ENCODE measurements at regions not wholly inside any gene's neighbourhood (a gene's known extent, or its start where the extent isn't known, plus 50 kb on each side); places are given as distances from the start of the nearest gene placed in this dataset.

- no peaks in the 10 kb centered on the region for H3K36me3 ChIP-seq (ENCODE audit: insufficient read depth)
- H3K4me1 ChIP-seq (ENCODE audit: insufficient read depth), result no peaks in the 10 kb centered on the region
- no peak overlapping the region for H3K27ac ChIP-seq (ENCODE audit: low read depth)
- no peak overlapping the region for H3K4me3 ChIP-seq (ENCODE audit: low read depth, low read length)
- no peak for DNase-seq (ENCODE audit: extremely low spot score)
- WGBS, result 71% methylated on average over 9 of the region's 9 CpGs
These were observed 746.6 kb downstream of the UQCRFS1 start for GRCh38 chr19:28466107-28467045.

GRCh38 chr19:28465371-28466086, 747.4 kb downstream of the UQCRFS1 start:
- 79% methylated on average over 3 of the region's 3 CpGs for WGBS
- no peak for DNase-seq (ENCODE audit: extremely low spot score)
- Histone ChIP-seq H3K4me1 (ENCODE audit: insufficient read depth) (no peaks in the 10 kb centered on the region), H3K4me3 (ENCODE audit: low read depth, low read length) (no peak overlapping the region), H3K27ac (ENCODE audit: low read depth) (no peak overlapping the region), H3K36me3 (ENCODE audit: insufficient read depth) (no peaks in the 10 kb centered on the region)

- H3K27ac ChIP-seq (ENCODE audit: low read depth), result no peak overlapping the region
- no peaks in the 10 kb centered on the region for H3K36me3 ChIP-seq (ENCODE audit: insufficient read depth)
- 87% methylated on average over 5 of the region's 5 CpGs for WGBS
- no peak overlapping the region for H3K4me3 ChIP-seq (ENCODE audit: low read depth, low read length)
- H3K4me1 ChIP-seq (ENCODE audit: insufficient read depth), result no peaks in the 10 kb centered on the region
- DNase-seq (ENCODE audit: extremely low spot score), result no peak
These were observed 749.4 kb downstream of the UQCRFS1 start for GRCh38 chr19:28463493-28464053.

- Histone ChIP-seq H3K4me1 (ENCODE audit: insufficient read depth) (no peaks in the 10 kb centered on the region), H3K4me3 (ENCODE audit: low read depth, low read length) (no peak overlapping the region), H3K36me3 (ENCODE audit: insufficient read depth) (no peaks in the 10 kb centered on the region), H3K27ac (ENCODE audit: low read depth) (no peak overlapping the region)
- no peak for DNase-seq (ENCODE audit: extremely low spot score)
- 89% methylated on average over 2 of the region's 2 CpGs for WGBS
These were observed 755.3 kb downstream of the UQCRFS1 start for GRCh38 chr19:28457620-28458019.

- Histone ChIP-seq H3K4me3 (ENCODE audit: low read depth, low read length) (no peak overlapping the region), H3K4me1 (ENCODE audit: insufficient read depth) (no peaks in the 10 kb centered on the region), H3K36me3 (ENCODE audit: insufficient read depth) (no peaks in the 10 kb centered on the region), H3K27ac (ENCODE audit: low read depth) (no peak overlapping the region)
- WGBS, result 70% methylated on average over 5 of the region's 5 CpGs
- no peak for DNase-seq (ENCODE audit: extremely low spot score)
These were observed 756.1 kb downstream of the UQCRFS1 start for GRCh38 chr19:28456708-28457320.

GRCh38 chr19:28456252-28456651, 756.7 kb downstream of the UQCRFS1 start:
- no peaks in the 10 kb centered on the region for H3K4me1 ChIP-seq (ENCODE audit: insufficient read depth)
- H3K36me3 ChIP-seq (ENCODE audit: insufficient read depth), result no peaks in the 10 kb centered on the region
- no peak overlapping the region for H3K4me3 ChIP-seq (ENCODE audit: low read depth, low read length)
- no peak overlapping the region for H3K27ac ChIP-seq (ENCODE audit: low read depth)
- no peak for DNase-seq (ENCODE audit: extremely low spot score)
- 61% methylated on average over 4 of the region's 4 CpGs for WGBS

GRCh38 chr19:28454083-28454482, 758.9 kb downstream of the UQCRFS1 start:
- Histone ChIP-seq H3K4me1 (ENCODE audit: insufficient read depth) (no peaks in the 10 kb centered on the region), H3K36me3 (ENCODE audit: insufficient read depth) (no peaks in the 10 kb centered on the region), H3K4me3 (ENCODE audit: low read depth, low read length) (no peak overlapping the region), H3K27ac (ENCODE audit: low read depth) (no peak overlapping the region)
- no peak for DNase-seq (ENCODE audit: extremely low spot score)
- WGBS, result 49% methylated on average over 3 of the region's 3 CpGs

GRCh38 chr19:28453420-28453819, 759.5 kb downstream of the UQCRFS1 start:
- H3K4me3 ChIP-seq (ENCODE audit: low read depth, low read length), result no peak overlapping the region
- H3K4me1 ChIP-seq (ENCODE audit: insufficient read depth), result no peaks in the 10 kb centered on the region
- no peaks in the 10 kb centered on the region for H3K36me3 ChIP-seq (ENCODE audit: insufficient read depth)
- WGBS, result 90% methylated on average over 9 of the region's 9 CpGs
- no peak for DNase-seq (ENCODE audit: extremely low spot score)
- H3K27ac ChIP-seq (ENCODE audit: low read depth), result no peak overlapping the region

- Histone ChIP-seq H3K27ac (ENCODE audit: low read depth) (no peak overlapping the region), H3K36me3 (ENCODE audit: insufficient read depth) (no peaks in the 10 kb centered on the region), H3K4me1 (ENCODE audit: insufficient read depth) (no peaks in the 10 kb centered on the region), H3K4me3 (ENCODE audit: low read depth, low read length) (no peak overlapping the region)
- 57% methylated on average over 1 of the region's 1 CpG for WGBS
- DNase-seq (ENCODE audit: extremely low spot score), result no peak
These were observed 763.1 kb downstream of the UQCRFS1 start for GRCh38 chr19:28449803-28450202.

- WGBS, result 91% methylated on average over 12 of the region's 12 CpGs
- DNase-seq (ENCODE audit: extremely low spot score), result no peak
- H3K4me1 ChIP-seq (ENCODE audit: insufficient read depth), result no peaks in the 10 kb centered on the region
- H3K4me3 ChIP-seq (ENCODE audit: low read depth, low read length), result no peak overlapping the region
- H3K36me3 ChIP-seq (ENCODE audit: insufficient read depth), result no peaks in the 10 kb centered on the region
- no peak overlapping the region for H3K27ac ChIP-seq (ENCODE audit: low read depth)
These were observed 766.4 kb downstream of the UQCRFS1 start for GRCh38 chr19:28446511-28446910.

GRCh38 chr19:28445826-28446225, 767.1 kb downstream of the UQCRFS1 start:
- 77% methylated on average over 11 of the region's 11 CpGs for WGBS
- H3K4me3 ChIP-seq (ENCODE audit: low read depth, low read length), result no peak overlapping the region
- no peak for DNase-seq (ENCODE audit: extremely low spot score)
- H3K36me3 ChIP-seq (ENCODE audit: insufficient read depth), result no peaks in the 10 kb centered on the region
- no peaks in the 10 kb centered on the region for H3K4me1 ChIP-seq (ENCODE audit: insufficient read depth)
- no peak overlapping the region for H3K27ac ChIP-seq (ENCODE audit: low read depth)

GRCh38 chr19:28444362-28444761, 768.6 kb downstream of the UQCRFS1 start:
- DNase-seq (ENCODE audit: extremely low spot score), result no peak
- Histone ChIP-seq H3K4me1 (ENCODE audit: insufficient read depth) (no peaks in the 10 kb centered on the region), H3K36me3 (ENCODE audit: insufficient read depth) (no peaks in the 10 kb centered on the region), H3K4me3 (ENCODE audit: low read depth, low read length) (no peak overlapping the region), H3K27ac (ENCODE audit: low read depth) (no peak overlapping the region)
- WGBS, result 53% methylated on average over 4 of the region's 4 CpGs

- H3K36me3 ChIP-seq (ENCODE audit: insufficient read depth), result no peaks in the 10 kb centered on the region
- 58% methylated on average over 9 of the region's 9 CpGs for WGBS
- H3K27ac ChIP-seq (ENCODE audit: low read depth), result no peak overlapping the region
- no peak for DNase-seq (ENCODE audit: extremely low spot score)
- H3K4me3 ChIP-seq (ENCODE audit: low read depth, low read length), result no peak overlapping the region
- no peaks in the 10 kb centered on the region for H3K4me1 ChIP-seq (ENCODE audit: insufficient read depth)
These were observed 769.6 kb downstream of the UQCRFS1 start for GRCh38 chr19:28443361-28443760.
